ENCODE measurements at regions not wholly inside any gene's neighbourhood (a gene's known extent, or its start where the extent isn't known, plus 50 kb on each side); places are given as distances from the start of the nearest gene placed in this dataset.

GRCh38 chr11:122046846-122047245, 69.2 kb downstream of the BLID start:
- no peak for ATAC-seq (ENCODE audit: low read depth)
- Histone ChIP-seq H2AFZ (ENCODE audit: insufficient read depth, low read depth, low read length, poor library complexity, severe bottlenecking) (no peak overlapping the region), H3K9me3 (ENCODE audit: control extremely low read depth in 1 of 3, control insufficient read depth in 2 of 3, insufficient read depth in 1 of 3, low read length in 2 of 3) (peaks cover 0 to 2% (median 0%) of the 10 kb centered on the region in 3 donors), H3K4me1 (ENCODE audit: control insufficient read depth in 2 of 2, insufficient read depth in 2 of 2, low read length in 2 of 2) (no peaks in the 10 kb centered on the region), H3K4me2 (replicated peaks; ENCODE audit: low read depth, low read length, poor library complexity, severe bottlenecking) (no peak overlapping the region), H3K27me3 (replicated peaks in 1 of 4; ENCODE audit: control extremely low read depth in 1 of 4, control insufficient read depth in 3 of 4, insufficient read depth in 4 of 4, low read length in 3 of 4) (no peaks in the 10 kb centered on the region), H3K9ac (ENCODE audit: low read length) (no peak overlapping the region), H4K20me1 (ENCODE audit: control insufficient read depth, insufficient read depth, low read length, poor library complexity, severe bottlenecking) (no peaks in the 10 kb centered on the region), H3K36me3 (replicated peaks in 1 of 2; ENCODE audit: control extremely low read depth in 1 of 2, control insufficient read depth in 1 of 2, extremely low read depth in 1 of 2, insufficient read depth in 2 of 2, low read length in 1 of 2) (no peaks in the 10 kb centered on the region), H3K27ac (ENCODE audit: low read length in 2 of 2) (no peak overlapping the region), H3K4me3 (ENCODE audit: control extremely low read depth in 1 of 5, extremely low read depth in 1 of 5, insufficient read depth in 1 of 5, low read depth in 2 of 5, low read length in 4 of 5) (no peak overlapping the region), H3K79me2 (ENCODE audit: control insufficient read depth, insufficient read depth, low read length) (no peaks in the 10 kb centered on the region)
- intact Hi-C loops (cut with micrococcal nuclease) = no loop called here
- ChIA-PET CTCF (no interaction called here), POLR2A (no interaction called here)
- Mint-ChIP-seq H3K4me3 (no peak overlapping the region), H3K9me3 (ENCODE audit: insufficient read depth) (no peaks in the 10 kb centered on the region), H3K4me1 (no peaks in the 10 kb centered on the region), H3K27me3 (peaks cover 10% of the 10 kb centered on the region), H3K27ac (no peak overlapping the region)
- TF ChIP-seq EZH2 (IDR thresholded peaks at IDR 0.05; ENCODE audit: borderline replicate concordance, insufficient read depth, low read depth, low read length, poor library complexity, severe bottlenecking) (no peak), CTCF (IDR thresholded peaks at IDR 0.05) (no peak)
- WGBS (ENCODE audit: insufficient coverage) = 95% methylated on average over 3 of the region's 6 CpGs
- DNase-seq = no peak

GRCh38 chr11:122046438-122046837, 69.6 kb downstream of the BLID start:
- no peak overlapping the region for H3K9ac ChIP-seq (ENCODE audit: low read length)
- TF ChIP-seq EZH2 (IDR thresholded peaks at IDR 0.05; ENCODE audit: borderline replicate concordance, insufficient read depth, low read depth, low read length, poor library complexity, severe bottlenecking) = no peak
- TF ChIP-seq CTCF (IDR thresholded peaks at IDR 0.05) = no peak
- CTCF ChIA-PET = no interaction called here
- DNase-seq = no peak
- H3K4me3 ChIP-seq (ENCODE audit: control extremely low read depth in 1 of 5, extremely low read depth in 1 of 5, insufficient read depth in 1 of 5, low read depth in 2 of 5, low read length in 4 of 5) = no peak overlapping the region
- no peaks in the 10 kb centered on the region for H3K4me1 ChIP-seq (ENCODE audit: control insufficient read depth in 2 of 2, insufficient read depth in 2 of 2, low read length in 2 of 2)
- no peaks in the 10 kb centered on the region for H3K36me3 ChIP-seq (replicated peaks in 1 of 2; ENCODE audit: control extremely low read depth in 1 of 2, control insufficient read depth in 1 of 2, extremely low read depth in 1 of 2, insufficient read depth in 2 of 2, low read length in 1 of 2)
- intact Hi-C loops (cut with micrococcal nuclease) = no loop called here
- H3K4me3 Mint-ChIP-seq = no peak overlapping the region
- POLR2A ChIA-PET = no interaction called here
- peaks cover 10% of the 10 kb centered on the region for H3K27me3 Mint-ChIP-seq
- H3K27ac Mint-ChIP-seq = no peak overlapping the region
- H3K9me3 Mint-ChIP-seq (ENCODE audit: insufficient read depth) = no peaks in the 10 kb centered on the region
- no peak overlapping the region for H2AFZ ChIP-seq (ENCODE audit: insufficient read depth, low read depth, low read length, poor library complexity, severe bottlenecking)
- peaks cover 0 to 2% (median 0%) of the 10 kb centered on the region in 3 donors for H3K9me3 ChIP-seq (ENCODE audit: control extremely low read depth in 1 of 3, control insufficient read depth in 2 of 3, insufficient read depth in 1 of 3, low read length in 2 of 3)
- 87% methylated on average over 2 of the region's 4 CpGs for WGBS (ENCODE audit: insufficient coverage)
- no peak for ATAC-seq (ENCODE audit: low read depth)
- no peaks in the 10 kb centered on the region for H4K20me1 ChIP-seq (ENCODE audit: control insufficient read depth, insufficient read depth, low read length, poor library complexity, severe bottlenecking)
- no peak overlapping the region for H3K27ac ChIP-seq (ENCODE audit: low read length in 2 of 2)
- H3K79me2 ChIP-seq (ENCODE audit: control insufficient read depth, insufficient read depth, low read length) = no peaks in the 10 kb centered on the region
- H3K4me1 Mint-ChIP-seq = no peaks in the 10 kb centered on the region
- no peak overlapping the region for H3K4me2 ChIP-seq (replicated peaks; ENCODE audit: low read depth, low read length, poor library complexity, severe bottlenecking)
- no peaks in the 10 kb centered on the region for H3K27me3 ChIP-seq (replicated peaks in 1 of 4; ENCODE audit: control extremely low read depth in 1 of 4, control insufficient read depth in 3 of 4, insufficient read depth in 4 of 4, low read length in 3 of 4)
